ENCODE measurements at regions not wholly inside any gene's neighbourhood (a gene's known extent, or its start where the extent isn't known, plus 50 kb on each side); places are given as distances from the start of the nearest gene placed in this dataset.

GRCh38 chr9:73265876-73266275 lies 114.2 kb downstream of the ANXA1 start:
- DNase-seq (ENCODE audit: low read depth in 2 of 2), result no peak
- no peak overlapping the region for H3K4me3 ChIP-seq (replicated peaks in 1 of 2; ENCODE audit: low read depth in 2 of 2, low read length in 2 of 2)
- TF ChIP-seq CTCF (IDR thresholded peaks at IDR 0.05; ENCODE audit: low read depth, low read length), result no peak

- peak; percentile 49 to 50 for DNase-seq (ENCODE audit: low read depth in 2 of 2)
Observed at GRCh38 chr9:73269430-73270101, 117.9 kb downstream of the ANXA1 start.

GRCh38 chr9:73270967-73271721 lies 119.5 kb downstream of the ANXA1 start:
- no peak for TF ChIP-seq CTCF (IDR thresholded peaks at IDR 0.05; ENCODE audit: low read depth, low read length)
- H3K4me3 ChIP-seq (replicated peaks in 1 of 2; ENCODE audit: low read depth in 2 of 2, low read length in 2 of 2), result no peak overlapping the region
- peak; percentile 84 to 91 for DNase-seq (ENCODE audit: low read depth in 2 of 2)

More at GRCh38 chr9:73269430-73270101, 117.9 kb downstream of the ANXA1 start:
- no peak for TF ChIP-seq CTCF (IDR thresholded peaks at IDR 0.05; ENCODE audit: low read depth, low read length)
- H3K4me3 ChIP-seq (replicated peaks in 1 of 2; ENCODE audit: low read depth in 2 of 2, low read length in 2 of 2), result no peak overlapping the region

- no peak overlapping the region for H3K4me3 ChIP-seq (replicated peaks in 1 of 2; ENCODE audit: low read depth in 2 of 2, low read length in 2 of 2)
- no peak for TF ChIP-seq CTCF (IDR thresholded peaks at IDR 0.05; ENCODE audit: low read depth, low read length)
- no peak for DNase-seq (ENCODE audit: low read depth in 2 of 2)
Observed at GRCh38 chr9:73280113-73280512, 128.4 kb downstream of the ANXA1 start.

GRCh38 chr9:73284377-73284776 lies 132.7 kb downstream of the ANXA1 start:
- TF ChIP-seq CTCF (IDR thresholded peaks at IDR 0.05; ENCODE audit: low read depth, low read length), result no peak
- DNase-seq (ENCODE audit: low read depth in 2 of 2), result no peak
- no peak overlapping the region for H3K4me3 ChIP-seq (replicated peaks in 1 of 2; ENCODE audit: low read depth in 2 of 2, low read length in 2 of 2)

- no peak overlapping the region for H3K4me3 ChIP-seq (replicated peaks in 1 of 2; ENCODE audit: low read depth in 2 of 2, low read length in 2 of 2)
- no peak for DNase-seq (ENCODE audit: low read depth in 2 of 2)
- TF ChIP-seq CTCF (IDR thresholded peaks at IDR 0.05; ENCODE audit: low read depth, low read length), result no peak
Observed at GRCh38 chr9:73294336-73294735, 142.7 kb downstream of the ANXA1 start.
